Activated naive CD4-positive, alpha-beta T cell treated with anti-CD3 and anti-CD28 coated beads, Interleukin-2, amount 50 U/mL, for 24 hours (primary cell): ENCODE measurements at regions not wholly inside any gene's neighbourhood (a gene's known extent, or its start where the extent isn't known, plus 50 kb on each side); places are given as distances from the start of the nearest gene placed in this dataset.

ENCODE experiments used
- H3K27ac Mint-ChIP-seq: one replicate; pipeline ENCODE4 v1.8.0; 2021; ENCODE audit warnings: mild to moderate bottlenecking, mixed read lengths
- H3K27me3 Mint-ChIP-seq: one replicate; pipeline ENCODE4 v1.8.0; 2021; ENCODE audit warnings: mixed read lengths
- H3K36me3 Mint-ChIP-seq: one replicate; pipeline ENCODE4 v1.8.0; 2021; ENCODE audit warnings: mixed read lengths
- H3K4me1 Mint-ChIP-seq: one replicate; pipeline ENCODE4 v1.8.0; 2021; ENCODE audit warnings: mixed read lengths
- H3K4me3 Mint-ChIP-seq: one replicate; pipeline ENCODE4 v1.8.0; 2021; ENCODE audit warnings: mild to moderate bottlenecking, mixed read lengths
- H3K9me3 Mint-ChIP-seq: one replicate; pipeline ENCODE4 v1.8.0; 2021; ENCODE audit warnings: mixed read lengths

GRCh38 chr10:33109788-33110469 lies 151.9 kb upstream of the ITGB1 start:
- H3K36me3 Mint-ChIP-seq = no peaks in the 10 kb centered on the region
- H3K27ac Mint-ChIP-seq = peak overlapping the region; percentile 30
- peak overlapping the region; percentile 11 for H3K4me3 Mint-ChIP-seq
- H3K4me1 Mint-ChIP-seq = peaks cover 39% of the 10 kb centered on the region
- H3K27me3 Mint-ChIP-seq = no peaks in the 10 kb centered on the region
- no peaks in the 10 kb centered on the region for H3K9me3 Mint-ChIP-seq

GRCh38 chr10:33109384-33109783 lies 151.4 kb upstream of the ITGB1 start:
- Mint-ChIP-seq H3K9me3 (no peaks in the 10 kb centered on the region), H3K27ac (peak overlapping the region; percentile 30), H3K4me1 (peaks cover 34% of the 10 kb centered on the region), H3K4me3 (no peak overlapping the region), H3K27me3 (no peaks in the 10 kb centered on the region), H3K36me3 (no peaks in the 10 kb centered on the region)

- Mint-ChIP-seq H3K27me3 (no peaks in the 10 kb centered on the region), H3K4me3 (no peak overlapping the region), H3K9me3 (no peaks in the 10 kb centered on the region), H3K36me3 (no peaks in the 10 kb centered on the region), H3K4me1 (peaks cover 23% of the 10 kb centered on the region), H3K27ac (no peak overlapping the region)
Observed at GRCh38 chr10:33107953-33108352, 149.9 kb upstream of the ITGB1 start.

GRCh38 chr10:33106767-33107166 lies 148.7 kb upstream of the ITGB1 start:
- Mint-ChIP-seq H3K4me3 (no peak overlapping the region), H3K27ac (no peak overlapping the region), H3K27me3 (no peaks in the 10 kb centered on the region), H3K36me3 (no peaks in the 10 kb centered on the region), H3K9me3 (no peaks in the 10 kb centered on the region), H3K4me1 (peaks cover 23% of the 10 kb centered on the region)

- Mint-ChIP-seq H3K9me3 (no peaks in the 10 kb centered on the region), H3K4me1 (peaks cover 20% of the 10 kb centered on the region), H3K27ac (no peak overlapping the region), H3K27me3 (no peaks in the 10 kb centered on the region), H3K36me3 (no peaks in the 10 kb centered on the region), H3K4me3 (no peak overlapping the region)
Observed at GRCh38 chr10:33103863-33104379, 145.9 kb upstream of the ITGB1 start.

GRCh38 chr10:33102071-33102470 lies 144.0 kb upstream of the ITGB1 start:
- Mint-ChIP-seq H3K9me3 (peaks cover under 1% of the 10 kb centered on the region), H3K27ac (no peak overlapping the region), H3K36me3 (no peaks in the 10 kb centered on the region), H3K4me1 (peaks cover 23% of the 10 kb centered on the region), H3K27me3 (no peaks in the 10 kb centered on the region), H3K4me3 (no peak overlapping the region)

GRCh38 chr10:33101392-33101787 lies 143.4 kb upstream of the ITGB1 start:
- Mint-ChIP-seq H3K4me1 (peaks cover 23% of the 10 kb centered on the region), H3K36me3 (no peaks in the 10 kb centered on the region), H3K27ac (peak overlapping the region; percentile 33), H3K27me3 (no peaks in the 10 kb centered on the region), H3K9me3 (peaks cover 6% of the 10 kb centered on the region), H3K4me3 (peak overlapping the region; percentile 53)

GRCh38 chr10:33100781-33101391 lies 142.9 kb upstream of the ITGB1 start:
- Mint-ChIP-seq H3K4me1 (peaks cover 23% of the 10 kb centered on the region), H3K36me3 (no peaks in the 10 kb centered on the region), H3K27me3 (no peaks in the 10 kb centered on the region)

GRCh38 chr10:33099748-33100147 lies 141.7 kb upstream of the ITGB1 start:
- Mint-ChIP-seq H3K27me3 (no peaks in the 10 kb centered on the region), H3K27ac (peak overlapping the region; percentile 6), H3K4me3 (no peak overlapping the region), H3K36me3 (peaks cover 3% of the 10 kb centered on the region), H3K4me1 (peaks cover 23% of the 10 kb centered on the region), H3K9me3 (peaks cover 9% of the 10 kb centered on the region)

More at GRCh38 chr10:33100781-33101391, 142.9 kb upstream of the ITGB1 start:
- peaks cover 6% of the 10 kb centered on the region for H3K9me3 Mint-ChIP-seq
- H3K4me3 Mint-ChIP-seq = no peak overlapping the region
- no peak overlapping the region for H3K27ac Mint-ChIP-seq

- Mint-ChIP-seq H3K27ac (peak overlapping the region; percentile 13), H3K27me3 (no peaks in the 10 kb centered on the region), H3K4me1 (peaks cover 23% of the 10 kb centered on the region), H3K9me3 (peaks cover 12% of the 10 kb centered on the region), H3K36me3 (peaks cover 4% of the 10 kb centered on the region), H3K4me3 (no peak overlapping the region)
Observed at GRCh38 chr10:33098951-33099663, 141.1 kb upstream of the ITGB1 start.

- no peak overlapping the region for H3K27ac Mint-ChIP-seq
- peaks cover 12% of the 10 kb centered on the region for H3K9me3 Mint-ChIP-seq
- peaks cover 4% of the 10 kb centered on the region for H3K36me3 Mint-ChIP-seq
- no peaks in the 10 kb centered on the region for H3K27me3 Mint-ChIP-seq
- no peak overlapping the region for H3K4me3 Mint-ChIP-seq
- H3K4me1 Mint-ChIP-seq = peaks cover 17% of the 10 kb centered on the region
Observed at GRCh38 chr10:33095867-33096815, 138.1 kb upstream of the ITGB1 start.

- peaks cover 4% of the 10 kb centered on the region for H3K36me3 Mint-ChIP-seq
- peaks cover 8% of the 10 kb centered on the region for H3K4me1 Mint-ChIP-seq
- H3K27me3 Mint-ChIP-seq = no peaks in the 10 kb centered on the region
- H3K27ac Mint-ChIP-seq = no peak overlapping the region
- peaks cover 12% of the 10 kb centered on the region for H3K9me3 Mint-ChIP-seq
- H3K4me3 Mint-ChIP-seq = no peak overlapping the region
Observed at GRCh38 chr10:33094263-33095051, 136.4 kb upstream of the ITGB1 start.

GRCh38 chr10:33093362-33093761 lies 135.3 kb upstream of the ITGB1 start:
- H3K27ac Mint-ChIP-seq = no peak overlapping the region
- H3K27me3 Mint-ChIP-seq = no peaks in the 10 kb centered on the region
- H3K4me1 Mint-ChIP-seq = no peaks in the 10 kb centered on the region
- H3K4me3 Mint-ChIP-seq = no peak overlapping the region
- H3K36me3 Mint-ChIP-seq = peaks cover 4% of the 10 kb centered on the region
- peaks cover 12% of the 10 kb centered on the region for H3K9me3 Mint-ChIP-seq

- Mint-ChIP-seq H3K4me1 (peaks cover 4% of the 10 kb centered on the region), H3K27me3 (no peaks in the 10 kb centered on the region), H3K4me3 (no peak overlapping the region), H3K9me3 (peaks cover 16% of the 10 kb centered on the region), H3K36me3 (peaks cover 7% of the 10 kb centered on the region), H3K27ac (no peak overlapping the region)
Observed at GRCh38 chr10:33092596-33092995, 134.6 kb upstream of the ITGB1 start.
